Prostate gland (tissue), 2 donors: ENCODE measurements at regions not wholly inside any gene's neighbourhood (a gene's known extent, or its start where the extent isn't known, plus 50 kb on each side); places are given as distances from the start of the nearest gene placed in this dataset.

ENCODE experiments used
- DNase-seq: peaks from one replicate; pipeline ENCODE4 v3.0.0-alpha.2; 2019; ENCODE audit warnings: low spot score
- H3K27ac ChIP-seq, 2 donors: fragments of 200-600 bp; sonication (generic); 2 replicates each; pipeline ENCODE4 v1.5.1; 2017 to 2019
- H3K27me3 ChIP-seq: fragments of 200-600 bp; sonication (generic); replicated peaks from 2 replicates; pipeline ENCODE4 v1.5.1; 2019; ENCODE audit not compliant: insufficient read depth
- H3K36me3 ChIP-seq, 2 donors: fragments of 200-600 bp; sonication (generic); 1 replicate in 1 of 2; 2 replicates in 1 of 2; pipeline versions ENCODE4 v1.5.1 to v1.8.1; 2017 to 2019
- H3K4me1 ChIP-seq: fragments of 200-600 bp; sonication (generic); replicated peaks from 2 replicates; pipeline ENCODE4 v1.5.1; 2019
- H3K4me3 ChIP-seq, 2 donors: fragments of 200-600 bp; sonication (generic); 2 replicates each; pipeline ENCODE4 v1.5.1; 2017 to 2019
- H3K9me3 ChIP-seq: fragments of 200-600 bp; sonication (generic); 2 replicates; pipeline ENCODE4 v1.5.1; 2017
- CTCF ChIP-seq, 4 experiments: fragments of 200-600 bp in 2 of 4; fragments of 450-650 bp in 2 of 4; sonication (generic) in 2 of 4; IDR thresholded peaks; 1 replicate in 3 of 4; 2 replicates in 1 of 4; pipeline ENCODE4 v1.5.1; 2016 to 2019; ENCODE audit warnings: antibody characterized with exemption in 4 of 4, mild to moderate bottlenecking in 2 of 4, moderate library complexity in 2 of 4
- POLR2A ChIP-seq: fragments of 450-650 bp; IDR thresholded peaks from one replicate; pipeline ENCODE4 v1.6.1; 2016; ENCODE audit warnings: antibody characterized with exemption, mild to moderate bottlenecking
- POLR2AphosphoS5 ChIP-seq: sonication (generic); formaldehyde crosslinking; IDR thresholded peaks from one replicate; pipeline ENCODE4 v1.6.1; 2017; ENCODE audit warnings: antibody characterized with exemption
- WGBS: methylation state at CpG from one replicate; pipeline ENCODE4 v1.1.5; 2018; 5-methylcytosine and 5-hydroxymethylcytosine counted together
- intact Hi-C: fragments of 100-400 bp; cut with DNase I; formaldehyde crosslinking; loops from one replicate; pipeline ENCODE4 v1.14.2; 2022

GRCh38 chr17:37841232-37841631 is 83.0 kb upstream of the TBC1D3K start:
- no peaks in the 10 kb centered on the region for H3K27me3 ChIP-seq
- TF ChIP-seq POLR2A (no peak), CTCF (IDR thresholded peaks at IDR 0.05) (no peak), POLR2AphosphoS5 (no peak)
- no peaks in the 10 kb centered on the region for H3K9me3 ChIP-seq
- 86% methylated on average over 1 of the region's 1 CpG for whole genome bisulfite sequencing
- no peak overlapping the region for H3K27ac ChIP-seq
- no peak for DNase-seq
- no peak overlapping the region for H3K4me3 ChIP-seq
- H3K4me1 ChIP-seq = no peaks in the 10 kb centered on the region
- no peaks in the 10 kb centered on the region for H3K36me3 ChIP-seq
- intact Hi-C loops = no loop called here

- intact Hi-C loops = no loop called here
- 95% methylated on average over 7 of the region's 7 CpGs for WGBS
- Histone ChIP-seq H3K9me3 (no peaks in the 10 kb centered on the region), H3K27ac (no peak overlapping the region), H3K27me3 (no peaks in the 10 kb centered on the region), H3K4me3 (no peak overlapping the region), H3K4me1 (no peaks in the 10 kb centered on the region), H3K36me3 (no peaks in the 10 kb centered on the region)
- TF ChIP-seq CTCF (IDR thresholded peaks at IDR 0.05) (no peak), POLR2A (no peak), POLR2AphosphoS5 (no peak)
- no peak for DNase-seq
Observed at GRCh38 chr17:37840576-37840975, 83.6 kb upstream of the TBC1D3K start.

- H3K27ac ChIP-seq = no peak overlapping the region
- H3K9me3 ChIP-seq = no peaks in the 10 kb centered on the region
- H3K27me3 ChIP-seq = no peaks in the 10 kb centered on the region
- H3K36me3 ChIP-seq = no peaks in the 10 kb centered on the region
- 68% methylated on average over 14 of the region's 14 CpGs for WGBS
- no peak overlapping the region for H3K4me3 ChIP-seq
- intact Hi-C loops = no loop called here
- no peak for TF ChIP-seq POLR2A
- no peak for TF ChIP-seq POLR2AphosphoS5
- no peak for TF ChIP-seq CTCF (IDR thresholded peaks at IDR 0.05)
- no peak for DNase-seq
- no peaks in the 10 kb centered on the region for H3K4me1 ChIP-seq
Observed at GRCh38 chr17:37839196-37839978, 84.8 kb upstream of the TBC1D3K start.

- intact Hi-C loops = no loop called here
- TF ChIP-seq CTCF (IDR thresholded peaks at IDR 0.05) (no peak), POLR2AphosphoS5 (no peak), POLR2A (no peak)
Observed at GRCh38 chr17:37838276-37838675, 85.9 kb upstream of the TBC1D3K start.

GRCh38 chr17:37836593-37836992 is 87.6 kb upstream of the TBC1D3K start:
- Histone ChIP-seq H3K4me3 (no peak overlapping the region), H3K27ac (no peak overlapping the region), H3K36me3 (no peaks in the 10 kb centered on the region), H3K27me3 (peaks cover 3% of the 10 kb centered on the region), H3K4me1 (no peaks in the 10 kb centered on the region), H3K9me3 (no peaks in the 10 kb centered on the region)
- WGBS = 94% methylated on average over 2 of the region's 2 CpGs
- TF ChIP-seq POLR2AphosphoS5 (no peak), POLR2A (no peak)
- intact Hi-C loops = no loop called here
- no peak for DNase-seq

More at GRCh38 chr17:37838276-37838675, 85.9 kb upstream of the TBC1D3K start:
- H3K4me3 ChIP-seq = no peak overlapping the region
- no peaks in the 10 kb centered on the region for H3K4me1 ChIP-seq
- H3K27me3 ChIP-seq = no peaks in the 10 kb centered on the region
- H3K9me3 ChIP-seq = no peaks in the 10 kb centered on the region
- no peak overlapping the region for H3K27ac ChIP-seq
- no peak for DNase-seq
- no peaks in the 10 kb centered on the region for H3K36me3 ChIP-seq
- 86% methylated on average over 8 of the region's 8 CpGs for WGBS
